ENCODE measurements at regions not wholly inside any gene's neighbourhood (a gene's known extent, or its start where the extent isn't known, plus 50 kb on each side); places are given as distances from the start of the nearest gene placed in this dataset.

GRCh38 chr2:3043726-3044125 lies 333.9 kb downstream of the EIPR1 start:
- TF ChIP-seq EP300 (IDR thresholded peaks at IDR 0.05; ENCODE audit: borderline replicate concordance in 1 of 2, control insufficient read depth in 1 of 2, low read depth in 2 of 2, low read length in 2 of 2) (no peak), ELK1 (IDR thresholded peaks at IDR 0.05; ENCODE audit: low read depth, low read length) (no peak), YBX1 (IDR thresholded peaks at IDR 0.05) (no peak), SPI1 (IDR thresholded peaks at IDR 0.05; ENCODE audit: borderline replicate concordance, insufficient read depth, low read depth, low read length) (no peak), KAT2A (conservative IDR thresholded peaks at IDR 0.05; ENCODE audit: control insufficient read depth, low read depth, low read length) (no peak), CTCF (IDR thresholded peaks at IDR 0.05 in 2 of 3, conservative IDR thresholded peaks at IDR 0.05 in 1 of 3; ENCODE audit: control insufficient read depth in 2 of 3, extremely low read depth in 1 of 3, insufficient read depth in 1 of 3, low read depth in 3 of 3, low read length in 3 of 3) (no peak), POLR2A (IDR thresholded peaks at IDR 0.05; ENCODE audit: low read depth, low read length) (no peak), POLR2AphosphoS5 (IDR thresholded peaks at IDR 0.05; ENCODE audit: low read length) (no peak), ZNF384 (IDR thresholded peaks at IDR 0.05; ENCODE audit: borderline replicate concordance, low read depth, low read length) (no peak), NBN (IDR thresholded peaks at IDR 0.05) (no peak), ZBTB4 (CRISPR knock-in tag; IDR thresholded peaks at IDR 0.05) (no peak), JUND (IDR thresholded peaks at IDR 0.05; ENCODE audit: low read depth, low read length) (no peak)

Measured in GM12878 (cell line).